ENCODE measurements at regions not wholly inside any gene's neighbourhood (a gene's known extent, or its start where the extent isn't known, plus 50 kb on each side); places are given as distances from the start of the nearest gene placed in this dataset.

- no peak for TF ChIP-seq ZNF263 (CRISPR knock-in tag; IDR thresholded peaks at IDR 0.05; ENCODE audit: low read depth)
- TF ChIP-seq CTCF (IDR thresholded peaks at IDR 0.05): no peak
- TF ChIP-seq USF1 (CRISPR knock-in tag; IDR thresholded peaks at IDR 0.05): no peak
- no peak for TF ChIP-seq FOXP1 (CRISPR knock-in tag; IDR thresholded peaks at IDR 0.05; ENCODE audit: borderline replicate concordance)
- no peak for TF ChIP-seq CREM (CRISPR knock-in tag; IDR thresholded peaks at IDR 0.05)
- no peak for TF ChIP-seq OVOL2 (CRISPR knock-in tag; IDR thresholded peaks at IDR 0.05; ENCODE audit: borderline replicate concordance)
- no peak for TF ChIP-seq IRF1 (CRISPR knock-in tag; IDR thresholded peaks at IDR 0.05)
- TF ChIP-seq ZBTB21 (CRISPR knock-in tag; IDR thresholded peaks at IDR 0.05; ENCODE audit: borderline replicate concordance): no peak
- no peak for TF ChIP-seq NFE2L1 (CRISPR knock-in tag; IDR thresholded peaks at IDR 0.05)
- no peak for TF ChIP-seq ERG (CRISPR knock-in tag; IDR thresholded peaks at IDR 0.05)
- TF ChIP-seq ESRRA (CRISPR knock-in tag; IDR thresholded peaks at IDR 0.05; ENCODE audit: borderline replicate concordance): no peak
- TF ChIP-seq MLX (CRISPR knock-in tag; IDR thresholded peaks at IDR 0.05): no peak
Measured at GRCh38 chr4:170627418-170627817, 537.7 kb upstream of the AADAT start.
